Mesothelial cell of epicardium (in vitro differentiated cells): ENCODE measurements at regions not wholly inside any gene's neighbourhood (a gene's known extent, or its start where the extent isn't known, plus 50 kb on each side); places are given as distances from the start of the nearest gene placed in this dataset.

Source experiments
- DNase-seq, 2 experiments: peaks; one replicate each; pipeline ENCODE4 v3.0.0; 2021; ENCODE audit warnings: low spot score in 2 of 2; ENCODE audit not compliant: unreplicated experiment in 2 of 2
- H3K27ac Mint-ChIP-seq: 2 replicates; pipeline ENCODE4 v1.8.0; 2021; ENCODE audit warnings: mixed read lengths
- H3K27me3 Mint-ChIP-seq: 2 replicates; pipeline ENCODE4 v1.8.0; 2021; ENCODE audit warnings: low read depth, mixed read lengths
- H3K36me3 Mint-ChIP-seq: 2 replicates; pipeline ENCODE4 v1.8.0; 2021; ENCODE audit warnings: mixed read lengths
- H3K4me1 Mint-ChIP-seq: 2 replicates; pipeline ENCODE4 v1.8.0; 2021; ENCODE audit warnings: mixed read lengths
- H3K4me3 Mint-ChIP-seq: 2 replicates; pipeline ENCODE4 v1.8.0; 2021; ENCODE audit warnings: mild to moderate bottlenecking, moderate library complexity, mixed read lengths
- H3K9me3 Mint-ChIP-seq: 2 replicates; pipeline ENCODE4 v1.8.0; 2021; ENCODE audit warnings: mixed read lengths
- CTCF ChIP-seq: fragments of 200-600 bp; sonication (generic); IDR thresholded peaks from one replicate; pipeline ENCODE4 v1.5.0; 2021; ENCODE audit warnings: antibody characterized with exemption; ENCODE audit not compliant: unreplicated experiment

DNA sequence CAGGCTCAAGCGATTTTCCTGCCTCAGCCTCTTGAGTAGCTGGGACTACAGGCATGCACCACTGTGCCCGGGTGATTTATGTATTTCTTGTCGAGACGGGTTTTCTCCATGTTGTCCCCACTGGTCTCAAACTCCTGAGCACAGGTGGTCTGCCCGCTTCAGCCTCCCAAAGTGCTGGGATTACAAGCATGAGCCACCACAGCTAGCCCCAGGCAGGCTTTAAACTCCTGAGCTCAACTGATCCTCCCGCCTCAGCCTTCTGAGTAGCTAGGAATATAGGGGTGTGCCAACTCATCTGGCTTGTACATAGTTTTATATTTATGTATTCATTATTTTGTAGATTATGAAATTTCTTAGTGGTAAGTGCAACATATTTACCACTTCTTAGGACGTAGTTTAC lies 198.8 kb upstream of the MCTP2 start:
- Mint-ChIP-seq H3K9me3 (no peaks in the 10 kb centered on the region), H3K4me1 (peaks cover 2% of the 10 kb centered on the region), H3K4me3 (no peak overlapping the region), H3K27me3 (peaks cover 10% of the 10 kb centered on the region), H3K27ac (no peak overlapping the region), H3K36me3 (no peaks in the 10 kb centered on the region)
- TF ChIP-seq CTCF = no peak
- no peak for DNase-seq

DNA sequence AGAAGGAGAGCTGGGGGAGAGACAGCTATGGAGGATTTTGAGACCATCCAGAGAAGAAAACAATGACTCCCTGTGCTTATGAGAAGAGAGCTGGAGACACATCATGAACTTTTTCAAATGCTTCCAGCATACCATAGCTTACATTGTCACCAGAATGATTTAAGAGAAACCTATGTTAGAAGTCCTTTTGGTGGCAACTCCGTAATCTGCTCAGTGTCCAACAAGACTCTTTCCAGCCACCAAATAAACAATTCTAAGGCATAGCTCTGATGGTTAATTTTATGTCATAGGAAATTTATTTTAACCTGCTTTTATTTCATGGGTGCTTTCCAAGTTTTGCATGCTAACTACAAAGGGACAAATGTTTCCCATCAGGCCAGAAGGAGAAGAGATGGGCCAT lies 200.3 kb upstream of the MCTP2 start:
- Mint-ChIP-seq H3K4me1 (peaks cover 2% of the 10 kb centered on the region), H3K4me3 (no peak overlapping the region), H3K27ac (no peak overlapping the region), H3K36me3 (no peaks in the 10 kb centered on the region), H3K9me3 (no peaks in the 10 kb centered on the region), H3K27me3 (peaks cover 10% of the 10 kb centered on the region)
- no peak for DNase-seq
- no peak for TF ChIP-seq CTCF

DNA sequence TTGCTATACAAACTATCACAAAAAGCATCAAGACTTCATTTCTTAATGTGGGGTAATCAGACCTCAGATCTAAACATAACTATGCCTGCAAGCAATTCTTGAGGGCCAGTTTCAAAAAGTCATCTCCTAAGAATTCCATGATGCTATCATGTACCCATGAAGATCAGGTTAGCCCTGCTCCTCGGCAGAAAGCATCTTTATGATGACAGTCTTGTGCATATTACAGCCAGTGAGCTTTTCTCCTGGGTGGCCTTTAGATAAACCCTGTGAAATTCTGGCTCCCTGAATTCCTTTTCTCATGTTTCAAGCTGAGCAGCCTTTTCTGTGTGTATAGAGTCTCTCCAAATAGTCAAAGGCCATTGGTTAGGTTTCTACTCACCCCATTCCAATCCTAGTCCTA lies 201.9 kb upstream of the MCTP2 start:
- Mint-ChIP-seq H3K27me3 (peaks cover 10% of the 10 kb centered on the region), H3K4me1 (peaks cover 2% of the 10 kb centered on the region), H3K27ac (no peak overlapping the region), H3K36me3 (no peaks in the 10 kb centered on the region), H3K4me3 (no peak overlapping the region), H3K9me3 (no peaks in the 10 kb centered on the region)
- DNase-seq = no peak
- TF ChIP-seq CTCF = no peak

GRCh38 chr15:94028809-94029208 lies 202.6 kb upstream of the MCTP2 start:
- peaks cover 2% of the 10 kb centered on the region for H3K4me1 Mint-ChIP-seq
- no peaks in the 10 kb centered on the region for H3K9me3 Mint-ChIP-seq
- peaks cover 8% of the 10 kb centered on the region for H3K27me3 Mint-ChIP-seq
- no peaks in the 10 kb centered on the region for H3K36me3 Mint-ChIP-seq
- H3K27ac Mint-ChIP-seq = no peak overlapping the region
- DNase-seq = no peak
- TF ChIP-seq CTCF = no peak
- no peak overlapping the region for H3K4me3 Mint-ChIP-seq

- Mint-ChIP-seq H3K27ac (no peak overlapping the region), H3K9me3 (no peaks in the 10 kb centered on the region), H3K4me3 (no peak overlapping the region), H3K36me3 (no peaks in the 10 kb centered on the region), H3K27me3 (peaks cover 4% of the 10 kb centered on the region), H3K4me1 (peaks cover 2% of the 10 kb centered on the region)
- no peak for TF ChIP-seq CTCF
- no peak for DNase-seq
Observed at GRCh38 chr15:94028121-94028520, 203.2 kb upstream of the MCTP2 start.

GRCh38 chr15:94027581-94027980 lies 203.8 kb upstream of the MCTP2 start:
- H3K9me3 Mint-ChIP-seq = no peaks in the 10 kb centered on the region
- no peak overlapping the region for H3K4me3 Mint-ChIP-seq
- H3K27me3 Mint-ChIP-seq = peaks cover 4% of the 10 kb centered on the region
- TF ChIP-seq CTCF = no peak
- peaks cover 2% of the 10 kb centered on the region for H3K4me1 Mint-ChIP-seq
- no peak for DNase-seq
- H3K27ac Mint-ChIP-seq = no peak overlapping the region
- no peaks in the 10 kb centered on the region for H3K36me3 Mint-ChIP-seq
